SK-N-SH treated with all-trans-retinoic acid at 6 μM for 48 hours (cell line): ENCODE measurements at regions not wholly inside any gene's neighbourhood (a gene's known extent, or its start where the extent isn't known, plus 50 kb on each side); places are given as distances from the start of the nearest gene placed in this dataset.

Experiments
- ATAC-seq: fragments of 200-7000 bp; cut with Tn5 transposase; 3 replicates; pipeline ENCODE4 v1.9.1; 2020; ENCODE audit warnings: mild to moderate bottlenecking, moderate library complexity
- ARNTL ChIP-seq: fragments of 450-650 bp; formaldehyde crosslinking; IDR thresholded peaks from 2 replicates; pipeline ENCODE4 v1.5.0; 2020; ENCODE audit warnings: low read depth, mild to moderate bottlenecking, moderate library complexity, borderline replicate concordance
- BACH2 ChIP-seq: fragments of 250-450 bp; sonication (Bioruptor Pico); IDR thresholded peaks from 2 replicates; pipeline ENCODE4 v1.9.0; 2021; ENCODE audit warnings: mild to moderate bottlenecking, borderline replicate concordance
- CREB5 ChIP-seq: fragments of 250-450 bp; sonication (Bioruptor Pico); IDR thresholded peaks from 2 replicates; pipeline ENCODE4 v1.5.1; 2020; ENCODE audit warnings: low read depth, mild to moderate bottlenecking, moderate library complexity
- CSDC2 ChIP-seq: fragments of 250-450 bp; sonication (Bioruptor Pico); IDR thresholded peaks from 2 replicates; pipeline ENCODE4 v1.5.0; 2020; ENCODE audit warnings: mild to moderate bottlenecking, moderate library complexity
- ESRRG ChIP-seq: fragments of 250-450 bp; sonication (Bioruptor Pico); IDR thresholded peaks from 2 replicates; pipeline ENCODE4 v1.6.1; 2021; ENCODE audit warnings: mild to moderate bottlenecking
- GLIS3 ChIP-seq: fragments of 250-450 bp; sonication (Bioruptor Pico); IDR thresholded peaks from 2 replicates; pipeline ENCODE4 v1.5.0; 2020; ENCODE audit warnings: mild to moderate bottlenecking, moderate library complexity
- ISL1 ChIP-seq: fragments of 250-450 bp; sonication (Bioruptor Pico); IDR thresholded peaks from 2 replicates; pipeline ENCODE4 v2.1.2; 2022; ENCODE audit warnings: mild to moderate bottlenecking, moderate library complexity
- OSR1 ChIP-seq: fragments of 250-450 bp; sonication (Bioruptor Pico); IDR thresholded peaks from 2 replicates; pipeline ENCODE4 v1.8.0; 2022; ENCODE audit warnings: moderate library complexity, mild to moderate bottlenecking, inconsistent platforms
- PATZ1 ChIP-seq: fragments of 250-450 bp; sonication (Bioruptor Pico); IDR thresholded peaks from 2 replicates; pipeline ENCODE4 v1.8.0; 2020; ENCODE audit warnings: mild to moderate bottlenecking, moderate library complexity, borderline replicate concordance
- POU6F1 ChIP-seq: fragments of 250-450 bp; sonication (Bioruptor Pico); IDR thresholded peaks from 2 replicates; pipeline ENCODE4 v1.8.0; 2021; ENCODE audit warnings: low read depth, mild to moderate bottlenecking, moderate library complexity, borderline replicate concordance
- PPARA ChIP-seq: fragments of 250-450 bp; sonication (Bioruptor Pico); IDR thresholded peaks from 2 replicates; pipeline ENCODE4 v1.5.0; 2020; ENCODE audit warnings: mild to moderate bottlenecking, borderline replicate concordance
- SNAI2 ChIP-seq: fragments of 250-450 bp; sonication (Bioruptor Pico); IDR thresholded peaks from 2 replicates; pipeline ENCODE4 v1.5.0; 2020; ENCODE audit warnings: mild to moderate bottlenecking, moderate library complexity
- TCF4 ChIP-seq: fragments of 250-450 bp; sonication (Bioruptor Pico); IDR thresholded peaks from 2 replicates; pipeline ENCODE4 v1.8.0; 2021; ENCODE audit warnings: mild to moderate bottlenecking, moderate library complexity, borderline replicate concordance
- TOX ChIP-seq: fragments of 250-450 bp; sonication (Bioruptor Pico); IDR thresholded peaks from 2 replicates; pipeline ENCODE4 v1.8.0; 2021; ENCODE audit warnings: mild to moderate bottlenecking, moderate library complexity, borderline replicate concordance
- ZC3H10 ChIP-seq: fragments of 250-450 bp; sonication (Bioruptor Pico); IDR thresholded peaks from 2 replicates; pipeline ENCODE4 v1.5.1; 2021; ENCODE audit warnings: mild to moderate bottlenecking, moderate library complexity
- ZFP3 ChIP-seq: fragments of 250-450 bp; sonication (Bioruptor Pico); IDR thresholded peaks from 2 replicates; pipeline ENCODE4 v1.5.0; 2020; ENCODE audit warnings: mild to moderate bottlenecking, moderate library complexity
- ZFP30 ChIP-seq: fragments of 450-650 bp; formaldehyde crosslinking; IDR thresholded peaks from 2 replicates; pipeline ENCODE4 v1.5.0; 2022; ENCODE audit warnings: mild to moderate bottlenecking, moderate library complexity
- ZNF565 ChIP-seq: fragments of 450-650 bp; formaldehyde crosslinking; conservative IDR thresholded peaks from 2 replicates; pipeline ENCODE4 v1.5.0; 2020; ENCODE audit warnings: low read depth, mild to moderate bottlenecking, moderate library complexity
- ZNF8 ChIP-seq: fragments of 450-650 bp; formaldehyde crosslinking; IDR thresholded peaks from 2 replicates; pipeline ENCODE4 v1.5.0; 2020; ENCODE audit warnings: mild to moderate bottlenecking, moderate library complexity
- TF ChIP-seq, protein P1 (sequence below): fragments of 250-450 bp; sonication (Bioruptor Pico); IDR thresholded peaks from 2 replicates; pipeline ENCODE4 v1.5.1; 2021; ENCODE audit warnings: mild to moderate bottlenecking, moderate library complexity
- TF ChIP-seq, protein P2 (sequence below): fragments of 250-450 bp; sonication (Bioruptor Pico); IDR thresholded peaks from 2 replicates; pipeline ENCODE4 v1.5.0; 2020; ENCODE audit warnings: mild to moderate bottlenecking, moderate library complexity

DNA sequence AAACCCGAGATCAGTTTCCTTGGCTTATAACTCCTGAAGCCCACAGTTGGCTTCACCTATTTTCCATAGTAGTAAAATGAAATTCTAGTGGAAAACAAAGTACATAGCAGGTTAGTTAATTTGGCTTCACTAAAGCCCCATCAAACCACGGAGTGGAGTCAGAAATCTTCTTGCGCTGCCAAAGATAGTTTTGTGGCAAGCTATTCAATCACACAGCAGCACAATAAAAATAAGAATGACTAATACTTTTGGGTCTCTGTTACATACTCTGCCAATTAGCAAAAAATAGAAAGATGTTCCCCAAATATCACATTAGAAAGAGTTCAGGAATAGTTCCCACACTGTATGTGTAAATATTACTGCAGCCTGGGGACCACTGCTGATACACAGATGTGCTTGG lies 175.2 kb upstream of the NOL4 start:
- no peak for ATAC-seq
- TF ChIP-seq CREB5 (CRISPR knock-in tag) (no peak), PPARA (CRISPR knock-in tag) (no peak), ZFP30 (CRISPR knock-in tag) (no peak), BACH2 (CRISPR knock-in tag) (no peak), ZNF8 (CRISPR knock-in tag) (no peak), ARNTL (CRISPR knock-in tag) (no peak), POU6F1 (CRISPR knock-in tag) (no peak), ISL1 (CRISPR knock-in tag) (no peak), GLIS3 (CRISPR knock-in tag) (no peak), ZNF565 (CRISPR knock-in tag) (no peak), TCF4 (CRISPR knock-in tag) (no peak), ESRRG (CRISPR knock-in tag) (no peak), ZFP3 (CRISPR knock-in tag) (no peak), ZC3H10 (CRISPR knock-in tag) (no peak), TOX (CRISPR knock-in tag) (no peak)
- TF ChIP-seq, protein P1, sequence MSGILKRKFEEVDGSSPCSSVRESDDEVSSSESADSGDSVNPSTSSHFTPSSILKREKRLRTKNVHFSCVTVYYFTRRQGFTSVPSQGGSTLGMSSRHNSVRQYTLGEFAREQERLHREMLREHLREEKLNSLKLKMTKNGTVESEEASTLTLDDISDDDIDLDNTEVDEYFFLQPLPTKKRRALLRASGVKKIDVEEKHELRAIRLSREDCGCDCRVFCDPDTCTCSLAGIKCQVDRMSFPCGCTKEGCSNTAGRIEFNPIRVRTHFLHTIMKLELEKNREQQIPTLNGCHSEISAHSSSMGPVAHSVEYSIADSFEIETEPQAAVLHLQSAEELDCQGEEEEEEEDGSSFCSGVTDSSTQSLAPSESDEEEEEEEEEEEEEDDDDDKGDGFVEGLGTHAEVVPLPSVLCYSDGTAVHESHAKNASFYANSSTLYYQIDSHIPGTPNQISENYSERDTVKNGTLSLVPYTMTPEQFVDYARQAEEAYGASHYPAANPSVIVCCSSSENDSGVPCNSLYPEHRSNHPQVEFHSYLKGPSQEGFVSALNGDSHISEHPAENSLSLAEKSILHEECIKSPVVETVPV (CRISPR knock-in tag) = no peak

GRCh38 chr18:34400834-34401233 lies 176.1 kb upstream of the NOL4 start:
- TF ChIP-seq CREB5 (CRISPR knock-in tag) = no peak
- TF ChIP-seq TCF4 (CRISPR knock-in tag) = no peak
- no peak for TF ChIP-seq ZC3H10 (CRISPR knock-in tag)
- no peak for TF ChIP-seq POU6F1 (CRISPR knock-in tag)
- TF ChIP-seq, protein P2, sequence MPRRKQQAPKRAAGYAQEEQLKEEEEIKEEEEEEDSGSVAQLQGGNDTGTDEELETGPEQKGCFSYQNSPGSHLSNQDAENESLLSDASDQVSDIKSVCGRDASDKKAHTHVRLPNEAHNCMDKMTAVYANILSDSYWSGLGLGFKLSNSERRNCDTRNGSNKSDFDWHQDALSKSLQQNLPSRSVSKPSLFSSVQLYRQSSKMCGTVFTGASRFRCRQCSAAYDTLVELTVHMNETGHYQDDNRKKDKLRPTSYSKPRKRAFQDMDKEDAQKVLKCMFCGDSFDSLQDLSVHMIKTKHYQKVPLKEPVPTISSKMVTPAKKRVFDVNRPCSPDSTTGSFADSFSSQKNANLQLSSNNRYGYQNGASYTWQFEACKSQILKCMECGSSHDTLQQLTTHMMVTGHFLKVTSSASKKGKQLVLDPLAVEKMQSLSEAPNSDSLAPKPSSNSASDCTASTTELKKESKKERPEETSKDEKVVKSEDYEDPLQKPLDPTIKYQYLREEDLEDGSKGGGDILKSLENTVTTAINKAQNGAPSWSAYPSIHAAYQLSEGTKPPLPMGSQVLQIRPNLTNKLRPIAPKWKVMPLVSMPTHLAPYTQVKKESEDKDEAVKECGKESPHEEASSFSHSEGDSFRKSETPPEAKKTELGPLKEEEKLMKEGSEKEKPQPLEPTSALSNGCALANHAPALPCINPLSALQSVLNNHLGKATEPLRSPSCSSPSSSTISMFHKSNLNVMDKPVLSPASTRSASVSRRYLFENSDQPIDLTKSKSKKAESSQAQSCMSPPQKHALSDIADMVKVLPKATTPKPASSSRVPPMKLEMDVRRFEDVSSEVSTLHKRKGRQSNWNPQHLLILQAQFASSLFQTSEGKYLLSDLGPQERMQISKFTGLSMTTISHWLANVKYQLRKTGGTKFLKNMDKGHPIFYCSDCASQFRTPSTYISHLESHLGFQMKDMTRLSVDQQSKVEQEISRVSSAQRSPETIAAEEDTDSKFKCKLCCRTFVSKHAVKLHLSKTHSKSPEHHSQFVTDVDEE = no peak
- no peak for TF ChIP-seq GLIS3 (CRISPR knock-in tag)
- no peak for TF ChIP-seq OSR1 (CRISPR knock-in tag)
- no peak for TF ChIP-seq ISL1 (CRISPR knock-in tag)
- TF ChIP-seq ZNF8 (CRISPR knock-in tag) = no peak
- TF ChIP-seq TOX (CRISPR knock-in tag) = no peak
- no peak for TF ChIP-seq ESRRG (CRISPR knock-in tag)
- no peak for TF ChIP-seq BACH2 (CRISPR knock-in tag)
- TF ChIP-seq ZNF565 (CRISPR knock-in tag) = no peak
- no peak for TF ChIP-seq PPARA (CRISPR knock-in tag)
- TF ChIP-seq ZFP3 (CRISPR knock-in tag) = no peak
- TF ChIP-seq PATZ1 = no peak
- no peak for TF ChIP-seq SNAI2 (CRISPR knock-in tag)
- TF ChIP-seq CSDC2 (CRISPR knock-in tag) = no peak
- TF ChIP-seq, all 23 proteins: peak for 0
- ATAC-seq = no peak
